K562 (cell line): ENCODE measurements at regions not wholly inside any gene's neighbourhood (a gene's known extent, or its start where the extent isn't known, plus 50 kb on each side); places are given as distances from the start of the nearest gene placed in this dataset.

Experiments
- ATAC-seq: fragments of 200-7000 bp; cut with Tn5 transposase; 3 replicates; pipeline ENCODE4 v1.9.1; 2020; ENCODE audit warnings: moderate library complexity
- BruUV-seq: library from RNA; stranded (reverse); fragments of 400-500 nt; replicated peaks from 2 replicates; lab custom pipeline; 2021; lab: Mats Ljungman, UMichigan
- CTCF ChIA-PET: fragments of 300-600 bp; formaldehyde crosslinking; extraction: SDS; loops from one replicate; lab custom pipeline; 2021; ENCODE audit warnings: low intra/inter-chr PET ratio; lab: Yijun Ruan, JAX
- POLR2A ChIA-PET: fragments of 300-600, 350-650 bp; sonication (Branson Sonifier 250); formaldehyde crosslinking; extraction: SDS; loops from one replicate; lab custom pipeline; 2021; ENCODE audit warnings: antibody characterized with exemption, inconsistent platforms; lab: Yijun Ruan, JAX
- DNase-seq, 4 experiments: peaks; one replicate each; pipeline versions ENCODE4 v3.0.0 to v3.0.0-alpha.2; 2011 to 2018; ENCODE audit warnings: low spot score in 3 of 4, mixed read lengths in 3 of 4; ENCODE audit errors: extremely low read depth in 1 of 4
- FAIRE-seq: peaks from 2 replicates; lab custom pipeline; 2011; peaks lifted over from hg19 to GRCh38; lab: Jason Lieb, UNC
- H2AFZ ChIP-seq: 2 replicates; pipeline ENCODE4 v1.6.0; 2011; ENCODE audit warnings: low read depth, low read length, control low read depth, inconsistent platforms
- H3K27ac ChIP-seq: fragments of 200-600 bp; 3 replicates; pipeline ENCODE4 v1.8.0; 2011; ENCODE audit warnings: low read depth, mild to moderate bottlenecking, control low read depth, inconsistent platforms, low read length, moderate library complexity, mixed read lengths; ENCODE audit errors: extremely low read depth
- H3K27me3 ChIP-seq, 2 experiments: fragments of 300-600 bp in 1 of 2; 2 replicates in 1 of 2; 3 replicates in 1 of 2; pipeline versions ENCODE4 v1.6.0 to v1.8.0; 2011; ENCODE audit warnings: inconsistent platforms in 2 of 2, low read length in 2 of 2, mild to moderate bottlenecking in 1 of 2, mixed read lengths in 1 of 2, moderate library complexity in 1 of 2; ENCODE audit not compliant: control insufficient read depth in 2 of 2, insufficient read depth in 2 of 2
- H3K36me3 ChIP-seq: fragments of 300-600 bp; 3 replicates; pipeline ENCODE4 v1.8.0; 2011; ENCODE audit warnings: mild to moderate bottlenecking, low read length, inconsistent platforms; ENCODE audit not compliant: control insufficient read depth, insufficient read depth
- H3K4me1 ChIP-seq, 2 experiments: fragments of 200-600 bp in 1 of 2; replicated peaks in 1 of 2; 2 replicates in 1 of 2; 3 replicates in 1 of 2; pipeline versions ENCODE4 v1.5.1 to v1.8.0; 2011; ENCODE audit warnings: inconsistent platforms in 2 of 2, low read length in 2 of 2, mild to moderate bottlenecking in 1 of 2, mixed read lengths in 1 of 2, moderate library complexity in 1 of 2; ENCODE audit not compliant: control insufficient read depth in 2 of 2, insufficient read depth in 2 of 2
- H3K4me2 ChIP-seq: 2 replicates; pipeline ENCODE4 v1.6.1; 2011; ENCODE audit warnings: low read length, control low read depth, inconsistent platforms, mixed read lengths; ENCODE audit not compliant: insufficient read depth
- H3K4me3 ChIP-seq: fragments of 200-600 bp; sonication (generic), shearing (Covaris generic); 2 replicates; pipeline ENCODE4 v1.5.1; 2016; ENCODE audit warnings: control low read depth, inconsistent platforms
- H3K79me2 ChIP-seq: fragments of 200-600 bp; 3 replicates; pipeline ENCODE4 v1.8.0; 2011; ENCODE audit warnings: low read length, inconsistent platforms; ENCODE audit not compliant: control insufficient read depth, insufficient read depth
- H3K9ac ChIP-seq, 2 experiments: 2 replicates each; pipeline versions ENCODE4 v1.6.0 to v1.6.1; 2011; ENCODE audit warnings: low read depth in 2 of 2, low read length in 2 of 2, control low read depth in 1 of 2, inconsistent platforms in 1 of 2, mild to moderate bottlenecking in 1 of 2, mixed read lengths in 1 of 2; ENCODE audit not compliant: insufficient read depth in 1 of 2
- H3K9me1 ChIP-seq: one replicate; pipeline ENCODE4 v1.6.0; 2011; ENCODE audit warnings: inconsistent platforms, mild to moderate bottlenecking, low read length, moderate library complexity; ENCODE audit not compliant: control insufficient read depth, insufficient read depth
- H3K9me3 ChIP-seq: replicated peaks from 2 replicates; pipeline ENCODE4 v1.5.1; 2011; ENCODE audit warnings: low read depth, low read length, inconsistent platforms; ENCODE audit not compliant: control insufficient read depth, insufficient read depth
- H4K20me1 ChIP-seq: replicated peaks from 2 replicates; pipeline ENCODE4 v1.6.1; 2011; ENCODE audit warnings: low read length, inconsistent platforms, mixed read lengths; ENCODE audit not compliant: control insufficient read depth, insufficient read depth
- EP400 ChIP-seq: fragments of 450-650 bp; IDR thresholded peaks from 2 replicates; pipeline ENCODE4 v1.6.1; 2017; ENCODE audit warnings: antibody characterized with exemption, mild to moderate bottlenecking, moderate library complexity
- PML ChIP-seq: IDR thresholded peaks from 2 replicates; pipeline ENCODE4 v1.6.1; 2012; ENCODE audit warnings: low read length, inconsistent platforms
- RBBP5 ChIP-seq: fragments of 200-600 bp; sonication (generic); IDR thresholded peaks from 2 replicates; pipeline ENCODE4 v1.6.1; 2012; ENCODE audit warnings: borderline replicate concordance, mild to moderate bottlenecking, low read length, control low read depth, inconsistent platforms; ENCODE audit not compliant: insufficient read depth, poor library complexity, severe bottlenecking
- WGBS: fragments of 100-300 bp; shearing (Covaris generic); methylation state at CpG from one replicate; pipeline ENCODE4 v1.1.6; 2016; ENCODE audit warnings: low coverage, mixed read lengths; ENCODE audit not compliant: insufficient coverage; ENCODE audit errors: missing lambda C conversion rate; 5-methylcytosine and 5-hydroxymethylcytosine counted together
- in situ Hi-C: fragments of 300-500 bp; cut with MboI; formaldehyde crosslinking; loops from 4 replicates; pipeline ENCODE4 v1.15.0; 2018; ENCODE audit warnings: inconsistent platforms, mixed read lengths
- intact Hi-C: fragments of 100-400 bp; cut with micrococcal nuclease; formaldehyde crosslinking; loops from 2 replicates; pipeline ENCODE4 v1.14.2; 2022
- TF ChIP-seq, protein P1 (sequence below): sonication (generic); formaldehyde crosslinking; IDR thresholded peaks from 2 replicates; pipeline ENCODE4 v1.5.0; 2020; ENCODE audit warnings: missing genetic modification reagents

DNA sequence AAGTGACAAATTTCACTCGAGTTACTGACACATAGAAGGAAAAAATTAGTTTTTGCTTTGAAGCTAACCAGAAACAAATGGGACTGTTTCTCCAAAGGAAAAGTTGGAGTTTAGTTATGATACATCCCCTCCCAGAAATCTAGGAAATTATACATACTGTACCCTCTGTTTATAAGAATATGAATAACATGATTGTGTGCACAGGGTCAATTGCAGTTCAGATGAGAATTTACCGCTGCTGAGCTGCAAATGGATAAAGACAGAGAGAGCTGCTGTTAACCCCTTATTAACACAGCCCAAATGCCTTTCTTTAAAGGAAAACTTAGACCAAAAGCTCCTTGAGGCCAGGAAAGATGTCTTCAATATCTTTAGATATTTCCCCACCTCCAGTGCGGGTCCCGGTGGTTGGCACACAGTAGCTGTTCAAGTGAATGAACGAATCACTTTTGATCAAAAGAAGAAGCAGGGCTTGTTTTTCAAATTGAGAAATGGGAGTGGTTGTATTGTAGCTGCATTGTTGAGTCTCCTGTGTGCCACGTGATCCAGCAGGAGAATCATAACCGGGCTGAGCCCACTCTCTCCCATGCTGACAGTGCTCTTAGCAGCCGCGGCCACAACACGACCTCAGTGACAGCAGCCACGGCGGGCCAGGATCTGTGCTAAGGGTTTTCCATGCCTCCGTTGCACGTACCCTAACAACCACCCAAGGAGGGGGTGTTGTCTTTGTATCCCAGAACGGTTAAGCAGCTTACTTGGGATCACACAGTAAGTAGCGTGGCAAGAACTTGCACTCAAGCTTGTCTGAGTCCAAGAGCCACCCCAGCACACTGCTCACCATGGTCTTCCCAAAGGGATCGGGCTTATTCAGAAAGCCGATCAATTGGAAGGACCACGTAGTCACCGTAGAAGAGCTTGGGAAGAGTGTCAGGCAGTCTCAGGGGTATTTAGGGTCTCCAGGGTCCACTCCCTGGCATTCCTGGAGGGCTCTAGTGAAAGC is 53.5 kb upstream of the BMP6 start:
- no peaks in the 10 kb centered on the region for H4K20me1 ChIP-seq
- H3K9ac ChIP-seq = no peak overlapping the region
- DNase-seq (no peak), ATAC-seq (no peak), FAIRE-seq (no peak)
- CTCF ChIA-PET = interaction anchor here (0.7 kb wide), 1 partner anchor 231 kb away, joined by 4 read pairs; no protein-coding TSS in a partner anchor
- H3K4me3 ChIP-seq = no peak overlapping the region
- POLR2A ChIA-PET = interaction anchor here (0.6 to 1.4 kb wide), 2 partner anchors 21 to 147 kb away, joined by 3 read pairs; no protein-coding TSS in a partner anchor
- intact Hi-C loops = loop anchor here (2.0 to 5.0 kb wide), 2 partner anchors 48 to 320 kb away; no protein-coding TSS in a partner anchor
- no peak overlapping the region for H2AFZ ChIP-seq
- H3K9me3 ChIP-seq = 0 out of 2 replicates have a peak, but pooled peaks cover 2% of the 10 kb centered on the region
- peaks cover 10 to 11% of the 10 kb centered on the region in 2 experiments for H3K4me1 ChIP-seq
- TF ChIP-seq EP400 (no peak), PML (no peak), RBBP5 (no peak)
- TF ChIP-seq, protein P1, sequence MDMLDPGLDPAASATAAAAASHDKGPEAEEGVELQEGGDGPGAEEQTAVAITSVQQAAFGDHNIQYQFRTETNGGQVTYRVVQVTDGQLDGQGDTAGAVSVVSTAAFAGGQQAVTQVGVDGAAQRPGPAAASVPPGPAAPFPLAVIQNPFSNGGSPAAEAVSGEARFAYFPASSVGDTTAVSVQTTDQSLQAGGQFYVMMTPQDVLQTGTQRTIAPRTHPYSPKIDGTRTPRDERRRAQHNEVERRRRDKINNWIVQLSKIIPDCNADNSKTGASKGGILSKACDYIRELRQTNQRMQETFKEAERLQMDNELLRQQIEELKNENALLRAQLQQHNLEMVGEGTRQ (CRISPR knock-in tag) = peak; percentile 20; the same call in 1 of the 2 replicates
- peaks cover 10 to 26% of the 10 kb centered on the region in 2 experiments for H3K27me3 ChIP-seq
- no peak overlapping the region for H3K4me2 ChIP-seq
- no peaks in the 10 kb centered on the region for H3K36me3 ChIP-seq
- in situ Hi-C loops = no loop called here
- WGBS = 30% methylated on average over 20 of the region's 20 CpGs
- no TSS peak for BruUV-seq
- no peaks in the 10 kb centered on the region for H3K9me1 ChIP-seq
- no peaks in the 10 kb centered on the region for H3K79me2 ChIP-seq
- no peak overlapping the region for H3K27ac ChIP-seq
